BE2C (cell line): ENCODE measurements at regions not wholly inside any gene's neighbourhood (a gene's known extent, or its start where the extent isn't known, plus 50 kb on each side); places are given as distances from the start of the nearest gene placed in this dataset.

ENCODE experiments used
- DNase-seq: peaks from one replicate; pipeline ENCODE4 v3.0.0-alpha.2; 2020
- H3K27me3 ChIP-seq: fragments of 250-450 bp; sonication (Bioruptor Pico); 2 replicates; pipeline ENCODE4 v1.5.1; 2020; ENCODE audit warnings: mild to moderate bottlenecking
- H3K36me3 ChIP-seq: fragments of 250-450 bp; sonication (Bioruptor Pico); 2 replicates; pipeline ENCODE4 v1.5.1; 2020; ENCODE audit warnings: mild to moderate bottlenecking
- H3K4me1 ChIP-seq: fragments of 250-450 bp; sonication (Bioruptor Pico); 2 replicates; pipeline ENCODE4 v1.5.1; 2020
- H3K4me3 ChIP-seq: 2 replicates; pipeline ENCODE4 v1.5.1; 2011; ENCODE audit warnings: low read depth, low read length
- H3K9me3 ChIP-seq: fragments of 250-450 bp; sonication (Bioruptor Pico); 2 replicates; pipeline ENCODE4 v1.5.1; 2020
- TF ChIP-seq, protein P1 (sequence below): IDR thresholded peaks from 2 replicates; pipeline ENCODE4 v1.5.1; 2012; ENCODE audit warnings: mild to moderate bottlenecking, low read depth, low read length

DNA sequence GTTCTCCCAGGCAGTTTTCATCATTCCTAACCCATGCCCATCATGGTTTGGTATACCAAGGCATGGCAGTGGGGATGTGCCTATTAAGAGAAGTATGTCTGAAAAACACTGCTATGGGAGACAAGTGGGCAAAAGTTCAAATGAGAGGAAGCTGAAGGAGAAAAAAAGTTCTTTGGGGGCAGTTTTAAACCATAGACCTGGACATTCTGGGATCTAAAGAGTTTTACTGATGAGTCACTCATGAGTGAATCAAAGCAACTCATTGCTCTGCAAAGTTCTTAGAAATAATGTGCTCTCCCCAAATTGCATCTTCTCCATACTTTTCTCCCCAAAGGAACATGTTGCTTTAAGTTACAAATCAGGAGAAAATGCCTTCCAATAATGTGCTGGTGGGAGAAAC lies 256.9 kb upstream of the MTPN start:
- H3K4me3 ChIP-seq: no peak overlapping the region
- no peaks in the 10 kb centered on the region for H3K4me1 ChIP-seq
- TF ChIP-seq, protein P1, sequence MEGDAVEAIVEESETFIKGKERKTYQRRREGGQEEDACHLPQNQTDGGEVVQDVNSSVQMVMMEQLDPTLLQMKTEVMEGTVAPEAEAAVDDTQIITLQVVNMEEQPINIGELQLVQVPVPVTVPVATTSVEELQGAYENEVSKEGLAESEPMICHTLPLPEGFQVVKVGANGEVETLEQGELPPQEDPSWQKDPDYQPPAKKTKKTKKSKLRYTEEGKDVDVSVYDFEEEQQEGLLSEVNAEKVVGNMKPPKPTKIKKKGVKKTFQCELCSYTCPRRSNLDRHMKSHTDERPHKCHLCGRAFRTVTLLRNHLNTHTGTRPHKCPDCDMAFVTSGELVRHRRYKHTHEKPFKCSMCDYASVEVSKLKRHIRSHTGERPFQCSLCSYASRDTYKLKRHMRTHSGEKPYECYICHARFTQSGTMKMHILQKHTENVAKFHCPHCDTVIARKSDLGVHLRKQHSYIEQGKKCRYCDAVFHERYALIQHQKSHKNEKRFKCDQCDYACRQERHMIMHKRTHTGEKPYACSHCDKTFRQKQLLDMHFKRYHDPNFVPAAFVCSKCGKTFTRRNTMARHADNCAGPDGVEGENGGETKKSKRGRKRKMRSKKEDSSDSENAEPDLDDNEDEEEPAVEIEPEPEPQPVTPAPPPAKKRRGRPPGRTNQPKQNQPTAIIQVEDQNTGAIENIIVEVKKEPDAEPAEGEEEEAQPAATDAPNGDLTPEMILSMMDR: no peak
- no peaks in the 10 kb centered on the region for H3K9me3 ChIP-seq
- no peaks in the 10 kb centered on the region for H3K27me3 ChIP-seq
- DNase-seq: no peak
- H3K36me3 ChIP-seq: no peaks in the 10 kb centered on the region

DNA sequence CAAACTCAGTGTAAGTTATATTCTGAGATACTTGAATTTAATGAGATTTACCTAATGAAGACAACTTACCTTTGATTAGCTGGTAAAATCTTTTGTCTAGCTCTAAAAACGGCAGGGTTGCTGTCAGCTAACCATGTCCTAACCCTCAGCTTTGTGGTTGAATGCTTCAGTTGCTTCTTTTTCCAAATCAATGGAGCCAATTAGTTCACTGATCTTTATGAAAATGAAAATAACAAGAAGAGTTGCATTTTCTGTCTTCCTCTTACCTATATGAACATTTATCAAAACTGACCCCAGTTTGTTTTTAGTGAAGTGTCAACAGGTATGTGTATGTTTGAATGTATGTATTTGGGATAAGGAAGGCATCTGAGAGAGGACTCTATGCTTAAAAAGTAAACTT lies 253.1 kb upstream of the MTPN start:
- Histone ChIP-seq H3K27me3 (no peaks in the 10 kb centered on the region), H3K9me3 (no peaks in the 10 kb centered on the region), H3K36me3 (no peaks in the 10 kb centered on the region), H3K4me1 (no peaks in the 10 kb centered on the region), H3K4me3 (no peak overlapping the region)
- TF ChIP-seq, protein P1: no peak
- no peak for DNase-seq

DNA sequence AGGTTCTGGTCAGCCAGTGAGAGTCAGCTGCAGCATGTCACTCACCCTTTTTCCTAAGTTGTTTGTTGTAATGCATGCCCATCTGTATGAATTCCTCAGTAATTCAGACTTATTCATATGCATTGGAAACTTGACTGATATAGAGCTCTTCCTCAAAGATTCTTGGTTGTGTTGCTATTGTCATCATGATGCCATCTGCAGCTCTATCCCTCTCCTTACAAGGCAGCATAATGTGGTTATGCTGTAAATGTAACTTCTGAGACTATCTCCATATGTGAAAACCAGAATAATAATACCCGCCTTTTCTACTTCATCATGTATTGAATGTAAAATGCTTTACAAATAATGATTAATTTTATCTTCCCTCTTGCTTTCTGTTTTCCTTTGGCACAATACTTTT lies 252.6 kb upstream of the MTPN start:
- TF ChIP-seq, protein P1: no peak
- DNase-seq: no peak

DNA sequence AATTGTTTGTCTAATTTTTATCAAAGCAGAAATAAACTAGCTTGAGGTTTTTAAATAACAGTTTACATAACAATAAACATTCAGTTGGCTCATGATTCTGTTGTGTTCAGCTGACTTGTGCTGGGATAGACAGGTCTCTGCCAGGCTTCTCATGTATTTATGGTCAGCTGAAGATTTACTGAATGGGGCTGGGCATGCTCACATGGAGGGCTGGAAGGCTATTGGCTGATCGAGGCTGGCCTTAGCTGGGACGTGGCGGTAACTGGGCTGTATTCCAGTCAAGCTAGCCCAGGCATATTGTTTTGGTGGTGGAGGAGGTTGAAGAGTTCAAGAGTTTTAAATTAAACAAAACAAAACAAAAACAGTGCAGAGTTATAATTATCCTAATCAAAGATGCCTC lies 251.0 kb upstream of the MTPN start:
- TF ChIP-seq, protein P1: no peak
- H3K9me3 ChIP-seq: no peaks in the 10 kb centered on the region
- H3K4me1 ChIP-seq: no peaks in the 10 kb centered on the region
- no peaks in the 10 kb centered on the region for H3K36me3 ChIP-seq
- H3K4me3 ChIP-seq: no peak overlapping the region
- no peak for DNase-seq
- no peaks in the 10 kb centered on the region for H3K27me3 ChIP-seq

More for the DNA sequence above, 252.6 kb upstream of the MTPN start:
- no peak overlapping the region for H3K4me3 ChIP-seq
- H3K27me3 ChIP-seq: no peaks in the 10 kb centered on the region
- no peaks in the 10 kb centered on the region for H3K36me3 ChIP-seq
- no peaks in the 10 kb centered on the region for H3K9me3 ChIP-seq
- H3K4me1 ChIP-seq: no peaks in the 10 kb centered on the region

DNA sequence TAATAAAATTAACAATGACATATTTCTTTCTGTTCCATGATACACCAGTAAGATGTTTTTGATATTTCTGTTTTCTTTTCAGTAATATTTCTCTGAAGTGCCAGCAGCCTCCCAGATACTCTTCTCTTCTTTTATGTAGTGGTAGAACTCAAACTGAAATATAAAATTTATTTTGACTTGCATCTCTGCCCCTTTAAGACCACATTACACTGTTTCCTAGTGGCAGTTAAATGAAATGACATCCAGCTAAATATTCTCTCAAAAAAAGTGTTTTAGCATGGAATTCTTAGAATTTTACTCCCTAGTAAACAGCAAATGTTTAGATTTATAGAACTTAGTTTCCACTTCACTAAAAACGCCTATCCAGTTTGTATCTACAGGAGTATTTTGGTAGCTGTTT lies 237.2 kb upstream of the MTPN start:
- TF ChIP-seq, protein P1: peak; percentile 22; the same call in 1 of the 2 replicates
- Histone ChIP-seq H3K4me3 (no peak overlapping the region), H3K27me3 (no peaks in the 10 kb centered on the region), H3K4me1 (no peaks in the 10 kb centered on the region), H3K9me3 (no peaks in the 10 kb centered on the region), H3K36me3 (no peaks in the 10 kb centered on the region)
- no peak for DNase-seq

DNA sequence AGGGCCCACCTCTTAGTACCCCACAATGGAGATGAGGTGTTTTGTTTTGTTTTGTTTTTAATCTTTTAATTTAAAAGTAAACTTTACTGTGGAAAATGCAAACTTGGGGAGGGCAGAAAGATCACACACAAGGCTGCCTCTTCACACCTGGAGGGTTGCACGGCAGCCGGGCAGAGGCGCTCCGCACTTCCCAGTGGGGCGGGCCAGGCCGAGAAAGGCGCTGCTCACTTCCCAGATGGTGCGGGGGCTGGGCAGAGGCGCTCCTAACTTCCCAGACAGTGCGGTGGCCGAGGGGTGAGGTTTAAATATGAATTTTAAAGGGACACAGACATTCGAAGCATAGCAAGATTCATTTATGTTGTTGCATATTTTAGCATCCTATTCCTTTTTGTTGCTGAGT lies 235.9 kb upstream of the MTPN start:
- H3K4me1 ChIP-seq: no peaks in the 10 kb centered on the region
- no peaks in the 10 kb centered on the region for H3K27me3 ChIP-seq
- no peak overlapping the region for H3K4me3 ChIP-seq
- no peaks in the 10 kb centered on the region for H3K36me3 ChIP-seq
- no peak for DNase-seq
- TF ChIP-seq, protein P1: no peak
- no peaks in the 10 kb centered on the region for H3K9me3 ChIP-seq
